Liver (tissue), 8 donors: ENCODE measurements at regions not wholly inside any gene's neighbourhood (a gene's known extent, or its start where the extent isn't known, plus 50 kb on each side); places are given as distances from the start of the nearest gene placed in this dataset.

Source experiments
- DNase-seq: peaks from one replicate; pipeline ENCODE4 v3.0.0-alpha.2; 2017; ENCODE audit warnings: low spot score
- H3K27ac ChIP-seq, 2 donors: one replicate each; pipeline ENCODE4 v1.7.0; 2013; ENCODE audit warnings: inconsistent platforms in 2 of 2, low read length in 2 of 2, control low read depth in 1 of 2, low read depth in 1 of 2, mild to moderate bottlenecking in 1 of 2
- H3K27me3 ChIP-seq, 4 donors: one replicate each; pipeline versions ENCODE4 v1.6.1 to v1.7.0; 2013; ENCODE audit warnings: low read length in 3 of 4, inconsistent platforms in 1 of 4, mild to moderate bottlenecking in 1 of 4, moderate library complexity in 1 of 4; ENCODE audit not compliant: control insufficient read depth in 4 of 4, insufficient read depth in 4 of 4
- H3K36me3 ChIP-seq, 4 donors: one replicate each; pipeline versions ENCODE4 v1.6.1 to v1.7.0; 2013; ENCODE audit warnings: low read length in 3 of 4, mild to moderate bottlenecking in 3 of 4, low read depth in 1 of 4, moderate library complexity in 1 of 4; ENCODE audit not compliant: control insufficient read depth in 4 of 4, insufficient read depth in 3 of 4
- H3K4me1 ChIP-seq, 4 donors: one replicate each; pipeline versions ENCODE4 v1.6.1 to v1.7.0; 2013; ENCODE audit warnings: low read length in 3 of 4, mild to moderate bottlenecking in 3 of 4, moderate library complexity in 1 of 4; ENCODE audit not compliant: control insufficient read depth in 4 of 4, insufficient read depth in 4 of 4
- H3K4me3 ChIP-seq, 3 donors: one replicate each; pipeline versions ENCODE4 v1.6.1 to v1.7.0; 2013; ENCODE audit warnings: low read length in 3 of 3, control low read depth in 1 of 3, low read depth in 1 of 3, mild to moderate bottlenecking in 1 of 3
- H3K9ac ChIP-seq, 2 donors: one replicate each; pipeline ENCODE4 v1.7.0; 2013; ENCODE audit warnings: low read length in 2 of 2, mild to moderate bottlenecking in 2 of 2, moderate library complexity in 2 of 2, control low read depth in 1 of 2, low read depth in 1 of 2
- H3K9me3 ChIP-seq, 4 donors: one replicate each; pipeline versions ENCODE4 v1.6.1 to v1.7.0; 2013; ENCODE audit warnings: low read length in 3 of 4; ENCODE audit not compliant: control insufficient read depth in 4 of 4
- ATF3 ChIP-seq: IDR thresholded peaks from 2 replicates; pipeline ENCODE4 v1.6.1; 2016; ENCODE audit warnings: antibody characterized with exemption
- CTCF ChIP-seq: fragments of 150-350 bp; IDR thresholded peaks from 2 replicates; pipeline ENCODE4 v1.5.1; 2017; ENCODE audit warnings: improper control_type of control experiment, low read depth, low read length; ENCODE audit not compliant: missing input control
- EGR1 ChIP-seq, 2 donors: IDR thresholded peaks; 2 replicates each; pipeline ENCODE4 v1.6.1; 2016 to 2018; ENCODE audit warnings: antibody characterized with exemption in 2 of 2, low read depth in 2 of 2
- FOXA1 ChIP-seq: IDR thresholded peaks from 2 replicates; pipeline ENCODE4 v1.6.1; 2016; ENCODE audit warnings: antibody characterized with exemption
- FOXA2 ChIP-seq: IDR thresholded peaks from 2 replicates; pipeline ENCODE4 v1.6.1; 2016; ENCODE audit warnings: antibody characterized with exemption
- GABPA ChIP-seq, 2 donors: IDR thresholded peaks in 1 of 2; conservative IDR thresholded peaks in 1 of 2; 2 replicates each; pipeline ENCODE4 v1.6.1; 2016; ENCODE audit warnings: antibody characterized with exemption in 2 of 2, mild to moderate bottlenecking in 1 of 2, moderate library complexity in 1 of 2
- HNF4A ChIP-seq, 2 donors: conservative IDR thresholded peaks; 2 replicates each; pipeline ENCODE4 v1.6.1; 2016; ENCODE audit warnings: antibody characterized with exemption in 2 of 2, mild to moderate bottlenecking in 2 of 2
- HNF4G ChIP-seq: IDR thresholded peaks from 2 replicates; pipeline ENCODE4 v1.6.1; 2016; ENCODE audit warnings: antibody characterized with exemption
- JUND ChIP-seq, 2 donors: IDR thresholded peaks; 2 replicates each; pipeline ENCODE4 v1.6.1; 2016; ENCODE audit warnings: antibody characterized with exemption in 2 of 2
- MAX ChIP-seq: IDR thresholded peaks from 2 replicates; pipeline ENCODE4 v1.6.1; 2016; ENCODE audit warnings: antibody characterized with exemption
- NR2F2 ChIP-seq: IDR thresholded peaks from 2 replicates; pipeline ENCODE4 v1.6.1; 2016; ENCODE audit warnings: antibody characterized with exemption
- RAD21 ChIP-seq, 2 donors: IDR thresholded peaks; 2 replicates each; pipeline ENCODE4 v1.6.1; 2016; ENCODE audit warnings: antibody characterized with exemption in 2 of 2, mild to moderate bottlenecking in 2 of 2
- REST ChIP-seq: IDR thresholded peaks from 2 replicates; pipeline ENCODE4 v1.6.1; 2016; ENCODE audit warnings: antibody characterized with exemption, mild to moderate bottlenecking
- RXRA ChIP-seq, 2 donors: IDR thresholded peaks; 2 replicates each; pipeline ENCODE4 v1.6.1; 2017 to 2018; ENCODE audit warnings: antibody characterized with exemption in 2 of 2, mild to moderate bottlenecking in 1 of 2
- SP1 ChIP-seq: IDR thresholded peaks from 2 replicates; pipeline ENCODE4 v1.6.1; 2018; ENCODE audit warnings: antibody characterized with exemption, mild to moderate bottlenecking
- TAF1 ChIP-seq: conservative IDR thresholded peaks from 2 replicates; pipeline ENCODE4 v1.6.1; 2016; ENCODE audit warnings: antibody characterized with exemption, mild to moderate bottlenecking
- YY1 ChIP-seq: IDR thresholded peaks from 2 replicates; pipeline ENCODE4 v1.6.1; 2016; ENCODE audit warnings: antibody characterized with exemption, mild to moderate bottlenecking
- ZBTB33 ChIP-seq: IDR thresholded peaks from 2 replicates; pipeline ENCODE4 v1.6.1; 2016; ENCODE audit warnings: antibody characterized with exemption
- WGBS: extraction: QIAGEN DNeasy Blood & Tissue Kit; methylation state at CpG from one replicate; pipeline ENCODE4 v1.1.7; 2013; 5-methylcytosine and 5-hydroxymethylcytosine counted together
- donor health status: healthy.
- donor health status: healthy.
- donor health status: healthy.
- donor health status: healthy.
- donor health status: healthy.

GRCh38 chr9:105027084-105027483 is 99.1 kb upstream of the ABCA1 start:
- no peak for DNase-seq
- WGBS: 82% methylated on average over 2 of the region's 2 CpGs
- no peaks in the 10 kb centered on the region for H3K36me3 ChIP-seq
- H3K9ac ChIP-seq: no peak overlapping the region
- H3K9me3 ChIP-seq: no peaks in the 10 kb centered on the region
- H3K4me1 ChIP-seq: no peaks in the 10 kb centered on the region
- TF ChIP-seq MAX (no peak), FOXA1 (no peak), CTCF (no peak), TAF1 (no peak), JUND (IDR thresholded peaks at IDR 0.05) (no peak), HNF4G (no peak), FOXA2 (no peak), YY1 (no peak), HNF4A (conservative IDR thresholded peaks at IDR 0.05) (no peak), REST (no peak), RAD21 (IDR thresholded peaks at IDR 0.05) (no peak), EGR1 (IDR thresholded peaks at IDR 0.05; ENCODE audit: low read depth in 2 of 2) (no peak), SP1 (no peak), GABPA (IDR thresholded peaks at IDR 0.05 in 1 of 2, conservative IDR thresholded peaks at IDR 0.05 in 1 of 2) (no peak), ZBTB33 (no peak), RXRA (IDR thresholded peaks at IDR 0.05) (no peak), ATF3 (no peak)
- H3K27ac ChIP-seq: no peak overlapping the region
- no peak overlapping the region for H3K4me3 ChIP-seq
- no peaks in the 10 kb centered on the region for H3K27me3 ChIP-seq

GRCh38 chr9:105030285-105030684 is 102.3 kb upstream of the ABCA1 start:
- no peaks in the 10 kb centered on the region for H3K27me3 ChIP-seq
- no peaks in the 10 kb centered on the region for H3K4me1 ChIP-seq
- no peaks in the 10 kb centered on the region for H3K36me3 ChIP-seq
- no peaks in the 10 kb centered on the region for H3K9me3 ChIP-seq
- DNase-seq: no peak
- H3K9ac ChIP-seq: no peak overlapping the region
- H3K27ac ChIP-seq: no peak overlapping the region
- no peak overlapping the region for H3K4me3 ChIP-seq
- 96% methylated on average over 3 of the region's 3 CpGs for WGBS
- TF ChIP-seq FOXA1 (no peak), GABPA (IDR thresholded peaks at IDR 0.05 in 1 of 2, conservative IDR thresholded peaks at IDR 0.05 in 1 of 2) (no peak), JUND (IDR thresholded peaks at IDR 0.05) (no peak), HNF4A (conservative IDR thresholded peaks at IDR 0.05) (no peak), EGR1 (IDR thresholded peaks at IDR 0.05; ENCODE audit: low read depth in 2 of 2) (no peak), RXRA (IDR thresholded peaks at IDR 0.05) (no peak), REST (no peak), RAD21 (IDR thresholded peaks at IDR 0.05) (no peak), NR2F2 (no peak), HNF4G (no peak), SP1 (no peak), CTCF (no peak), MAX (no peak)
